PC-3 (cell line): ENCODE measurements at regions not wholly inside any gene's neighbourhood (a gene's known extent, or its start where the extent isn't known, plus 50 kb on each side); places are given as distances from the start of the nearest gene placed in this dataset.

ENCODE experiments used
- ATAC-seq: fragments of 200-7000 bp; cut with Tn5 transposase; 2 replicates; pipeline ENCODE4 v1.9.1; 2020; ENCODE audit warnings: mild to moderate bottlenecking, moderate library complexity
- BruUV-seq: library from RNA; stranded (reverse); fragments of 400-500 nt; replicated peaks from 2 replicates; lab custom pipeline; 2021; lab: Mats Ljungman, UMichigan
- CTCF ChIA-PET: fragments of 300-600 bp; sonication (Branson Sonifier 250); formaldehyde crosslinking; loops from one replicate; lab custom pipeline; 2022; ENCODE audit warnings: antibody characterized with exemption; lab: Charles Lee
- POLR2A ChIA-PET: fragments of 300-600 bp; sonication (Branson Sonifier 250); formaldehyde crosslinking; loops from one replicate; lab custom pipeline; 2022; ENCODE audit warnings: antibody characterized with exemption; ENCODE audit not compliant: unreplicated experiment; lab: Charles Lee
- DNase-seq: peaks from one replicate; pipeline ENCODE4 v3.0.0-alpha.2; 2015
- H2AFZ ChIP-seq: fragments of 300-600 bp; sonication (generic); 2 replicates; pipeline ENCODE4 v1.6.0; 2016; ENCODE audit warnings: antibody characterized with exemption, low read length
- H3F3A ChIP-seq: fragments of 300-600 bp; sonication (generic); one replicate; pipeline ENCODE4 v1.6.0; 2017; ENCODE audit warnings: antibody characterized with exemption, low read length, control low read depth, mild to moderate bottlenecking; ENCODE audit not compliant: unreplicated experiment
- H3K27ac ChIP-seq: fragments of 300-600 bp; sonication (generic); 2 replicates; pipeline ENCODE4 v1.5.1; 2016; ENCODE audit warnings: mild to moderate bottlenecking, low read length
- H3K27me3 ChIP-seq: fragments of 300-600 bp; sonication (generic); 2 replicates; pipeline ENCODE4 v1.6.1; 2016; ENCODE audit warnings: low read length, mixed read lengths
- H3K36me3 ChIP-seq: fragments of 300-600 bp; sonication (generic); 2 replicates; pipeline ENCODE4 v1.6.1; 2016; ENCODE audit warnings: low read depth, mixed run types, low read length, mixed read lengths
- H3K4me1 ChIP-seq: fragments of 300-600 bp; sonication (generic); 2 replicates; pipeline ENCODE4 v1.5.1; 2016; ENCODE audit warnings: low read length; ENCODE audit not compliant: insufficient read depth
- H3K4me2 ChIP-seq: fragments of 300-600 bp; sonication (generic); 2 replicates; pipeline ENCODE4 v1.6.0; 2016; ENCODE audit warnings: low read length
- H3K4me3 ChIP-seq: fragments of 300-600 bp; sonication (generic); 2 replicates; pipeline ENCODE4 v1.5.1; 2016; ENCODE audit warnings: mild to moderate bottlenecking, low read length, mixed read lengths
- H3K79me2 ChIP-seq: fragments of 300-600 bp; sonication (generic); 2 replicates; pipeline ENCODE4 v1.6.1; 2017; ENCODE audit warnings: low read length, mixed read lengths
- H3K9ac ChIP-seq: fragments of 300-600 bp; sonication (generic); 2 replicates; pipeline ENCODE4 v1.6.0; 2016; ENCODE audit warnings: mild to moderate bottlenecking, low read length
- H3K9me2 ChIP-seq: fragments of 300-600 bp; sonication (generic); replicated peaks from 2 replicates; pipeline ENCODE4 v1.6.1; 2016; ENCODE audit warnings: mixed run types, low read length, mixed read lengths
- H3K9me3 ChIP-seq: fragments of 300-600 bp; sonication (generic); 2 replicates; pipeline ENCODE4 v1.6.1; 2016; ENCODE audit warnings: low read length, mixed read lengths
- H4K20me1 ChIP-seq: fragments of 300-600 bp; sonication (generic); 2 replicates; pipeline ENCODE4 v1.6.1; 2016; ENCODE audit warnings: low read length, mixed read lengths
- CTCF ChIP-seq: fragments of 300-600 bp; sonication (generic); conservative IDR thresholded peaks from 2 replicates; pipeline ENCODE4 v1.5.1; 2017; ENCODE audit warnings: antibody characterized with exemption, low read depth, mild to moderate bottlenecking, low read length
- EZH2 ChIP-seq: fragments of 300-600 bp; sonication (generic); IDR thresholded peaks from one replicate; pipeline ENCODE4 v1.6.1; 2017; ENCODE audit warnings: antibody characterized with exemption, mild to moderate bottlenecking, low read length; ENCODE audit not compliant: unreplicated experiment
- EZH2phosphoT487 ChIP-seq: fragments of 300-600 bp; sonication (generic); IDR thresholded peaks from 2 replicates; pipeline ENCODE4 v1.6.1; 2018; ENCODE audit warnings: mild to moderate bottlenecking, antibody characterized with exemption, low read length, borderline replicate concordance
- intact Hi-C: fragments of 100-400 bp; cut with micrococcal nuclease; formaldehyde crosslinking; loops from 2 replicates; pipeline ENCODE4 v1.9.0; 2023

DNA sequence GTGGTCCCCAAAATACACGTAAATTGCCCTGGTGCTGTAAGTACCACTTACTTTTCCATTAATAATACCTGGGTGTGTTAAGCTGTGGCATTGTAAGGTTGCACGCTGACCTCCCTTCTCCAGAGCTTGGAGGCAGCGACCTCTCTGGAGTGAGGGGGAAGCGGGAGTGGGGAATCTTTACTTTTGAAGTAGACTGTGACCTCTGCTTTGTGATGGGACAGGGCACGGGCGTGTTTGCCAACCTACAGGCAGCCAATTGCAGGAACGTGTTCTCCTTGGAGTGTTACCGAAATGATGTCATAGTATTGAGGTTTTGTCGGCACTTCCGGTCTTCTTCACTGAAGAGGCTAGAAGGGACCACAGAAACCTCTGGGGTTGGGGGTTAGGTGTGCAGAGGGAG is 227.3 kb upstream of the C2CD4B start:
- H2AFZ ChIP-seq, result peak overlapping the region; percentile 98; the same call in 1 of the 2 replicates

GRCh38 chr15:62393196-62393595 is 228.1 kb upstream of the C2CD4B start:
- no peaks in the 10 kb centered on the region for H3K9me3 ChIP-seq
- no TSS peak for BruUV-seq
- H3K9ac ChIP-seq, result no peak overlapping the region
- ATAC-seq (no peak), DNase-seq (no peak)
- TF ChIP-seq EZH2phosphoT487 (no peak), EZH2 (no peak), CTCF (no peak)
- H3K4me1 ChIP-seq, result peaks cover 16% of the 10 kb centered on the region
- ChIA-PET CTCF (no interaction called here), POLR2A (no interaction called here)
- no peaks in the 10 kb centered on the region for H3K36me3 ChIP-seq
- H3K79me2 ChIP-seq, result peaks cover 7% of the 10 kb centered on the region
- intact Hi-C loops, result loop anchor here (5.0 to 10.0 kb wide), 2 partner anchors 64 to 312 kb away; no protein-coding TSS in a partner anchor
- no peaks in the 10 kb centered on the region for H3K27me3 ChIP-seq
- H3F3A ChIP-seq, result no peaks in the 10 kb centered on the region
- no peak overlapping the region for H3K4me3 ChIP-seq
- H4K20me1 ChIP-seq, result no peaks in the 10 kb centered on the region
- no peaks in the 10 kb centered on the region for H3K9me2 ChIP-seq
- no peak overlapping the region for H3K4me2 ChIP-seq
- H2AFZ ChIP-seq, result no peak overlapping the region
- no peak overlapping the region for H3K27ac ChIP-seq

More for the DNA sequence above, 227.3 kb upstream of the C2CD4B start:
- intact Hi-C loops, result loop anchor here (5.0 to 10.0 kb wide), 2 partner anchors 65 to 312 kb away; no protein-coding TSS in a partner anchor
- no peaks in the 10 kb centered on the region for H4K20me1 ChIP-seq
- H3K27ac ChIP-seq, result no peak overlapping the region
- ChIA-PET POLR2A (interaction anchor here (0.7 kb wide), 1 partner anchor 304 kb away, joined by 5 read pairs; no protein-coding TSS in a partner anchor), CTCF (no interaction called here)
- H3K9me3 ChIP-seq, result no peaks in the 10 kb centered on the region
- peaks cover 16% of the 10 kb centered on the region for H3K4me1 ChIP-seq
- H3K4me3 ChIP-seq, result peak overlapping the region; percentile 99
- no peaks in the 10 kb centered on the region for H3F3A ChIP-seq
- TF ChIP-seq EZH2phosphoT487 (no peak), CTCF (no peak), EZH2 (no peak)
- H3K79me2 ChIP-seq, result peaks cover 7% of the 10 kb centered on the region
- ATAC-seq (no peak), DNase-seq (no peak)
- H3K9ac ChIP-seq, result no peak overlapping the region; the same call in 1 of the 2 replicates
- H3K9me2 ChIP-seq, result no peaks in the 10 kb centered on the region
- H3K27me3 ChIP-seq, result no peaks in the 10 kb centered on the region
- H3K36me3 ChIP-seq, result no peaks in the 10 kb centered on the region
- peak overlapping the region; percentile 98 for H3K4me2 ChIP-seq
- BruUV-seq, result no TSS peak

DNA sequence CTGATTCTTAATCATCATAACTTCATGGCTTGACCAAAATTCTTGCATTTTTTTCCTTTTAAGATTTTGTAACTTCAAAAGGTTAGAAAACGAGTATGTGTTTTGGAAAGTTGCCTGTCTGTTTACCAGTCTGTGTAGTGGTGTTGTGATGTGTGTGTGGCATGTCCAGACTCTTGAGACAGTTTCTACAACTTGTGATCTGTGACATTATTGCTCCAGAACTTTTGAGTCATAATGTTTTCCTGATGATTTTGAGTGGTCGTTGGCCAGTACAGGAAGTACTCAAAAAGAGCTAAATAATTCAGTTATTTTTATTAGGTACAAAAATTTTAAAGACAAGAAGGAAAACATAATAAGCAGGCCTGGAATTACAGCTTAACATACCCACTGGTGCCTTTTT is 229.0 kb upstream of the C2CD4B start:
- Histone ChIP-seq H3K9me3 (no peaks in the 10 kb centered on the region), H3K9me2 (no peaks in the 10 kb centered on the region), H4K20me1 (no peaks in the 10 kb centered on the region), H3K4me1 (peaks cover 16% of the 10 kb centered on the region), H2AFZ (no peak overlapping the region), H3K27me3 (no peaks in the 10 kb centered on the region), H3K9ac (no peak overlapping the region), H3F3A (no peaks in the 10 kb centered on the region), H3K27ac (no peak overlapping the region), H3K4me3 (no peak overlapping the region), H3K4me2 (no peak overlapping the region), H3K79me2 (peaks cover 7% of the 10 kb centered on the region), H3K36me3 (no peaks in the 10 kb centered on the region)
- POLR2A ChIA-PET, result no interaction called here
- intact Hi-C loops, result loop anchor here (5.0 to 10.0 kb wide), 2 partner anchors 63 to 311 kb away; no protein-coding TSS in a partner anchor
- CTCF ChIA-PET, result no interaction called here
- DNase-seq (no peak), ATAC-seq (no peak)
- BruUV-seq, result no TSS peak
- TF ChIP-seq CTCF (no peak), EZH2phosphoT487 (no peak), EZH2 (no peak)
